ENCODE measurements at regions not wholly inside any gene's neighbourhood (a gene's known extent, or its start where the extent isn't known, plus 50 kb on each side); places are given as distances from the start of the nearest gene placed in this dataset.

- CTCF ChIA-PET: no interaction called here
- BruUV-seq (replicated peaks): no TSS peak
- no peaks in the 10 kb centered on the region for H3K27me3 ChIP-seq (replicated peaks; ENCODE audit: insufficient read depth, low read depth, low read length, poor library complexity)
- no peak overlapping the region for H3K27ac ChIP-seq (ENCODE audit: low read depth, low read length, poor library complexity, severe bottlenecking)
- no peaks in the 10 kb centered on the region for H3K9me3 ChIP-seq (ENCODE audit: low read depth, low read length, poor library complexity, severe bottlenecking)
- POLR2A ChIA-PET (ENCODE audit: low non-redundant PET): no interaction called here
- no peak for TF ChIP-seq EZH2 (IDR thresholded peaks at IDR 0.05; ENCODE audit: borderline replicate concordance, low read depth, low read length, poor library complexity, severe bottlenecking)
- TF ChIP-seq, protein P1, sequence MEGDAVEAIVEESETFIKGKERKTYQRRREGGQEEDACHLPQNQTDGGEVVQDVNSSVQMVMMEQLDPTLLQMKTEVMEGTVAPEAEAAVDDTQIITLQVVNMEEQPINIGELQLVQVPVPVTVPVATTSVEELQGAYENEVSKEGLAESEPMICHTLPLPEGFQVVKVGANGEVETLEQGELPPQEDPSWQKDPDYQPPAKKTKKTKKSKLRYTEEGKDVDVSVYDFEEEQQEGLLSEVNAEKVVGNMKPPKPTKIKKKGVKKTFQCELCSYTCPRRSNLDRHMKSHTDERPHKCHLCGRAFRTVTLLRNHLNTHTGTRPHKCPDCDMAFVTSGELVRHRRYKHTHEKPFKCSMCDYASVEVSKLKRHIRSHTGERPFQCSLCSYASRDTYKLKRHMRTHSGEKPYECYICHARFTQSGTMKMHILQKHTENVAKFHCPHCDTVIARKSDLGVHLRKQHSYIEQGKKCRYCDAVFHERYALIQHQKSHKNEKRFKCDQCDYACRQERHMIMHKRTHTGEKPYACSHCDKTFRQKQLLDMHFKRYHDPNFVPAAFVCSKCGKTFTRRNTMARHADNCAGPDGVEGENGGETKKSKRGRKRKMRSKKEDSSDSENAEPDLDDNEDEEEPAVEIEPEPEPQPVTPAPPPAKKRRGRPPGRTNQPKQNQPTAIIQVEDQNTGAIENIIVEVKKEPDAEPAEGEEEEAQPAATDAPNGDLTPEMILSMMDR (conservative IDR thresholded peaks at IDR 0.05; ENCODE audit: low read depth, low read length): no peak
- no peaks in the 10 kb centered on the region for H3K36me3 ChIP-seq (ENCODE audit: insufficient read depth, low read length, poor library complexity, severe bottlenecking)
- no peak overlapping the region for H3K4me3 ChIP-seq (ENCODE audit: low read depth, low read length, poor library complexity, severe bottlenecking)
- no peaks in the 10 kb centered on the region for H3K4me1 ChIP-seq (ENCODE audit: insufficient read depth, low read length, poor library complexity, severe bottlenecking)
- intact Hi-C loops (cut with micrococcal nuclease; ENCODE audit: unreplicated experiment): no loop called here
- no peak for DNase-seq (ENCODE audit: low spot score)
Observed at GRCh38 chr15:100787567-100788417, 91.8 kb upstream of the ALDH1A3 start.

DNA sequence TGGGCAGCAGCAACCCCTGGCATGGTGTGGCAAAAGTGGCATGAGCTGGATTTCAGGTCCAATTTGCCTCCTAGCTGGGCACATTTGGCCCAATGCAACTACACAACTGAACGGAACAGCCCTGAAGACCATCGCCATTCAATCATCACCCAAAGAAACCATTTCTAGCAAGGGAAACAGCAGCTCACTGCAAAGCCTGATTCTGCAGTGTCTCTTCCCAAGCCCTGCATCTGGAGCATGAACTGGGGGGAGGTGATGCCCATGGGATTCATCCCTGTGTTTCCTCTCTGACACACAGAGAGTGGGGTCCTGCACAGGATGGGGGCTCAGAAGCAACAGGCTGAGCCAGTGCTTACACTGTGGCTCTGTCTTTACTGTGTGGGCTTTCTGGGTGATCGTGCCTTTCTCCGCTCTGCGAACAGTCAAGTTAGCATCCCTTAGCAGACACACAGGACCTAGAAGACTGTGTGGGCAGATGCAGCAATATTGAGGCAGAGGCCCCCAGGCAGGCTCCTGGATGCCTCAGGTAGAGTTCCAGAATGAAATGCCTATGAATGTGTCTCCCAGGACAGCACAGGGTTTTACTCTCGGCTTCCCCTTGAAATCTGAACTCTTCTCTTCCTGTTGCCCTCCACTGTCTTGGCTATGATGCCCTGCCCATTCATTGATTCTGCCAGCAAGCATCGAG is 91.1 kb upstream of the ALDH1A3 start:
- no peak overlapping the region for H3K27ac ChIP-seq (ENCODE audit: low read depth, low read length, poor library complexity, severe bottlenecking)
- BruUV-seq (replicated peaks): no TSS peak
- ChIA-PET POLR2A (ENCODE audit: low non-redundant PET) (no interaction called here), CTCF (no interaction called here)
- DNase-seq (ENCODE audit: low spot score): no peak
- H3K9me3 ChIP-seq (ENCODE audit: low read depth, low read length, poor library complexity, severe bottlenecking): no peaks in the 10 kb centered on the region
- TF ChIP-seq, protein P1 (conservative IDR thresholded peaks at IDR 0.05; ENCODE audit: low read depth, low read length): no peak
- no peak for TF ChIP-seq EZH2 (IDR thresholded peaks at IDR 0.05; ENCODE audit: borderline replicate concordance, low read depth, low read length, poor library complexity, severe bottlenecking)
- intact Hi-C loops (cut with micrococcal nuclease; ENCODE audit: unreplicated experiment): no loop called here
- H3K4me3 ChIP-seq (ENCODE audit: low read depth, low read length, poor library complexity, severe bottlenecking): no peak overlapping the region
- no peaks in the 10 kb centered on the region for H3K36me3 ChIP-seq (ENCODE audit: insufficient read depth, low read length, poor library complexity, severe bottlenecking)
- H3K4me1 ChIP-seq (ENCODE audit: insufficient read depth, low read length, poor library complexity, severe bottlenecking): no peaks in the 10 kb centered on the region
- no peaks in the 10 kb centered on the region for H3K27me3 ChIP-seq (replicated peaks; ENCODE audit: insufficient read depth, low read depth, low read length, poor library complexity)

DNA sequence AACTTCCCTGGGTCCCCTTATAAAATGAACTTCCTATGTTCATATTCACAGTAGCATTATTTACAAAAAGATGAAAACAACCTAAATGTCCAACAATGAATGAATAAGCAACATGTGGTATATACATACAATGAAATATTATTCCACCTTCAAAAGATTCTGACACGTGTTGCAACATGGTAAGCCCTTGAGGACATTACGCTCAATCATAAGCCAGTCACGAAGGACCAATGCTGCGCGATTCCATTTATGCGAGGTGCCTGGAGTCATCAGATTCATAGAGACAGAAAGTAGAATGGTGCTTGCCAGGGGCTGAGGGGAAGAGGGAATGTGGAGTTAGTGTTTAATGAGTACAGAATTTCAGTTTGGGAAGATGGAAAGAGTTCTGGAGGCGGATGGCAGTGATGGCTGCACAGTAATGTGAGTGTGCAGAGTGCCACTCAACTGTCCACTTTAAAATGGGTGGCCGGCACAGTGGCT is 88.8 kb upstream of the ALDH1A3 start:
- Histone ChIP-seq H3K9me3 (ENCODE audit: low read depth, low read length, poor library complexity, severe bottlenecking) (no peaks in the 10 kb centered on the region), H3K4me1 (ENCODE audit: insufficient read depth, low read length, poor library complexity, severe bottlenecking) (no peaks in the 10 kb centered on the region), H3K36me3 (ENCODE audit: insufficient read depth, low read length, poor library complexity, severe bottlenecking) (no peaks in the 10 kb centered on the region), H3K27ac (ENCODE audit: low read depth, low read length, poor library complexity, severe bottlenecking) (no peak overlapping the region), H3K27me3 (replicated peaks; ENCODE audit: insufficient read depth, low read depth, low read length, poor library complexity) (peaks cover 3% of the 10 kb centered on the region), H3K4me3 (ENCODE audit: low read depth, low read length, poor library complexity, severe bottlenecking) (no peak overlapping the region)
- BruUV-seq (replicated peaks): no TSS peak
- DNase-seq (ENCODE audit: low spot score): no peak
- ChIA-PET POLR2A (ENCODE audit: low non-redundant PET) (no interaction called here), CTCF (no interaction called here)
- TF ChIP-seq EZH2 (IDR thresholded peaks at IDR 0.05; ENCODE audit: borderline replicate concordance, low read depth, low read length, poor library complexity, severe bottlenecking): no peak
- TF ChIP-seq, protein P1 (conservative IDR thresholded peaks at IDR 0.05; ENCODE audit: low read depth, low read length): no peak
- intact Hi-C loops (cut with micrococcal nuclease; ENCODE audit: unreplicated experiment): no loop called here
